Prostate gland (tissue), 2 donors: ENCODE measurements at regions not wholly inside any gene's neighbourhood (a gene's known extent, or its start where the extent isn't known, plus 50 kb on each side); places are given as distances from the start of the nearest gene placed in this dataset.

Experiments used
- DNase-seq: peaks from one replicate; pipeline ENCODE4 v3.0.0-alpha.2; 2019; ENCODE audit warnings: low spot score
- H3K27ac ChIP-seq, 2 donors: fragments of 200-600 bp; sonication (generic); 2 replicates each; pipeline ENCODE4 v1.5.1; 2017 to 2019
- H3K27me3 ChIP-seq: fragments of 200-600 bp; sonication (generic); replicated peaks from 2 replicates; pipeline ENCODE4 v1.5.1; 2019; ENCODE audit not compliant: insufficient read depth
- H3K36me3 ChIP-seq, 2 donors: fragments of 200-600 bp; sonication (generic); 1 replicate in 1 of 2; 2 replicates in 1 of 2; pipeline versions ENCODE4 v1.5.1 to v1.8.1; 2017 to 2019
- H3K4me1 ChIP-seq: fragments of 200-600 bp; sonication (generic); replicated peaks from 2 replicates; pipeline ENCODE4 v1.5.1; 2019
- H3K4me3 ChIP-seq, 2 donors: fragments of 200-600 bp; sonication (generic); 2 replicates each; pipeline ENCODE4 v1.5.1; 2017 to 2019
- H3K9me3 ChIP-seq: fragments of 200-600 bp; sonication (generic); 2 replicates; pipeline ENCODE4 v1.5.1; 2017
- CTCF ChIP-seq, 4 experiments: fragments of 200-600 bp in 2 of 4; fragments of 450-650 bp in 2 of 4; sonication (generic) in 2 of 4; IDR thresholded peaks; 1 replicate in 3 of 4; 2 replicates in 1 of 4; pipeline ENCODE4 v1.5.1; 2016 to 2019; ENCODE audit warnings: antibody characterized with exemption in 4 of 4, mild to moderate bottlenecking in 2 of 4, moderate library complexity in 2 of 4
- POLR2A ChIP-seq: fragments of 450-650 bp; IDR thresholded peaks from one replicate; pipeline ENCODE4 v1.6.1; 2016; ENCODE audit warnings: antibody characterized with exemption, mild to moderate bottlenecking
- POLR2AphosphoS5 ChIP-seq: sonication (generic); formaldehyde crosslinking; IDR thresholded peaks from one replicate; pipeline ENCODE4 v1.6.1; 2017; ENCODE audit warnings: antibody characterized with exemption
- WGBS: methylation state at CpG from one replicate; pipeline ENCODE4 v1.1.5; 2018; 5-methylcytosine and 5-hydroxymethylcytosine counted together
- intact Hi-C: fragments of 100-400 bp; cut with DNase I; formaldehyde crosslinking; loops from one replicate; pipeline ENCODE4 v1.14.2; 2022

GRCh38 chr3:78163379-78163778 lies 1123.5 kb downstream of the ROBO2 start:
- H3K36me3 ChIP-seq = no peaks in the 10 kb centered on the region
- H3K9me3 ChIP-seq = no peaks in the 10 kb centered on the region
- no peak overlapping the region for H3K27ac ChIP-seq
- no peak overlapping the region for H3K4me3 ChIP-seq
- H3K27me3 ChIP-seq = no peaks in the 10 kb centered on the region
- TF ChIP-seq POLR2AphosphoS5 (no peak), POLR2A (no peak), CTCF (IDR thresholded peaks at IDR 0.05) (no peak)
- no peaks in the 10 kb centered on the region for H3K4me1 ChIP-seq
- DNase-seq = no peak
- intact Hi-C loops = no loop called here

GRCh38 chr3:78165876-78166275 lies 1126.0 kb downstream of the ROBO2 start:
- no peaks in the 10 kb centered on the region for H3K27me3 ChIP-seq
- intact Hi-C loops = no loop called here
- no peaks in the 10 kb centered on the region for H3K36me3 ChIP-seq
- H3K4me1 ChIP-seq = no peaks in the 10 kb centered on the region
- no peak for DNase-seq
- H3K27ac ChIP-seq = no peak overlapping the region
- H3K9me3 ChIP-seq = no peaks in the 10 kb centered on the region
- no peak overlapping the region for H3K4me3 ChIP-seq
- no peak for TF ChIP-seq POLR2AphosphoS5
- no peak for TF ChIP-seq POLR2A
- TF ChIP-seq CTCF (IDR thresholded peaks at IDR 0.05) = no peak

- no peaks in the 10 kb centered on the region for H3K4me1 ChIP-seq
- DNase-seq = no peak
- H3K36me3 ChIP-seq = no peaks in the 10 kb centered on the region
- TF ChIP-seq CTCF (IDR thresholded peaks at IDR 0.05) (no peak), POLR2A (no peak), POLR2AphosphoS5 (no peak)
- H3K4me3 ChIP-seq = no peak overlapping the region
- intact Hi-C loops = no loop called here
- WGBS = 11% methylated on average over 1 of the region's 1 CpG
- H3K27ac ChIP-seq = no peak overlapping the region
- H3K9me3 ChIP-seq = no peaks in the 10 kb centered on the region
- H3K27me3 ChIP-seq = no peaks in the 10 kb centered on the region
These were observed 1134.9 kb downstream of the ROBO2 start for GRCh38 chr3:78174821-78175220.

GRCh38 chr3:78176869-78177268 lies 1137.0 kb downstream of the ROBO2 start:
- intact Hi-C loops = no loop called here
- 78% methylated on average over 4 of the region's 4 CpGs for WGBS
- no peaks in the 10 kb centered on the region for H3K4me1 ChIP-seq
- no peak overlapping the region for H3K4me3 ChIP-seq
- no peak overlapping the region for H3K27ac ChIP-seq
- no peak for DNase-seq
- H3K9me3 ChIP-seq = no peaks in the 10 kb centered on the region
- TF ChIP-seq POLR2AphosphoS5 = no peak
- TF ChIP-seq CTCF (IDR thresholded peaks at IDR 0.05) = no peak
- no peak for TF ChIP-seq POLR2A
- no peaks in the 10 kb centered on the region for H3K36me3 ChIP-seq
- H3K27me3 ChIP-seq = no peaks in the 10 kb centered on the region

GRCh38 chr3:78177780-78178179 lies 1137.9 kb downstream of the ROBO2 start:
- Histone ChIP-seq H3K4me3 (no peak overlapping the region), H3K9me3 (no peaks in the 10 kb centered on the region), H3K27ac (no peak overlapping the region), H3K27me3 (no peaks in the 10 kb centered on the region), H3K36me3 (no peaks in the 10 kb centered on the region), H3K4me1 (no peaks in the 10 kb centered on the region)
- DNase-seq = no peak
- intact Hi-C loops = no loop called here
- 79% methylated on average over 2 of the region's 2 CpGs for WGBS
- TF ChIP-seq CTCF (IDR thresholded peaks at IDR 0.05) (no peak), POLR2AphosphoS5 (no peak), POLR2A (no peak)
